HEK293 (cell line): ENCODE measurements at regions not wholly inside any gene's neighbourhood (a gene's known extent, or its start where the extent isn't known, plus 50 kb on each side); places are given as distances from the start of the nearest gene placed in this dataset.

Experiments used
- CTCF ChIA-PET: fragments of 350-600 bp; formaldehyde crosslinking; extraction: SDS; loops from one replicate; lab custom pipeline; 2021; ENCODE audit warnings: antibody characterized with exemption; lab: Yijun Ruan, JAX
- POLR2A ChIA-PET: fragments of 300-600 bp; formaldehyde crosslinking; extraction: SDS; loops from one replicate; lab custom pipeline; 2020; ENCODE audit warnings: antibody characterized with exemption, inconsistent platforms; lab: Yijun Ruan, JAX
- H3K27ac ChIP-seq: fragments of 200-500 bp; sonication (Bioruptor generic); 2 replicates; pipeline ENCODE4 v1.5.1; 2014; ENCODE audit warnings: low read depth, low read length, control low read depth, inconsistent platforms; ENCODE audit errors: extremely low read depth
- H3K36me3 ChIP-seq, 2 experiments: fragments of 200-500 bp in 1 of 2; sonication (Bioruptor generic) in 1 of 2; 1 replicate in 1 of 2; 2 replicates in 1 of 2; pipeline ENCODE4 v1.5.1; 2014 to 2017; ENCODE audit warnings: inconsistent platforms in 2 of 2, low read length in 2 of 2; ENCODE audit not compliant: control insufficient read depth in 2 of 2, insufficient read depth in 1 of 2
- H3K4me1 ChIP-seq: fragments of 200-500 bp; sonication (Bioruptor generic); 2 replicates; pipeline ENCODE4 v1.5.1; 2014; ENCODE audit warnings: mild to moderate bottlenecking, low read length, inconsistent platforms; ENCODE audit not compliant: control insufficient read depth, insufficient read depth
- H3K4me3 ChIP-seq: 2 replicates; pipeline ENCODE4 v1.5.1; 2011; ENCODE audit warnings: low read depth, mild to moderate bottlenecking, control low read depth, low read length, moderate library complexity
- H3K9me3 ChIP-seq: fragments of 200-500 bp; sonication (Bioruptor generic); 2 replicates; pipeline ENCODE4 v1.5.1; 2014; ENCODE audit warnings: low read depth, low read length, inconsistent platforms; ENCODE audit not compliant: control insufficient read depth, insufficient read depth
- BCL11B ChIP-seq: fragments of 450-650 bp; formaldehyde crosslinking; IDR thresholded peaks from 2 replicates; pipeline ENCODE4 v1.5.1; 2016; ENCODE audit warnings: low read depth, missing biosample characterization, missing genetic modification characterization
- MYNN ChIP-seq: fragments of 450-650 bp; formaldehyde crosslinking; IDR thresholded peaks from 2 replicates; pipeline ENCODE4 v1.5.1; 2016; ENCODE audit warnings: missing biosample characterization, missing genetic modification characterization, borderline replicate concordance
- SCRT2 ChIP-seq: fragments of 450-650 bp; formaldehyde crosslinking; IDR thresholded peaks from 2 replicates; pipeline ENCODE4 v1.5.1; 2016; ENCODE audit warnings: missing biosample characterization, missing genetic modification characterization
- SP7 ChIP-seq: fragments of 450-650 bp; formaldehyde crosslinking; IDR thresholded peaks from 2 replicates; pipeline ENCODE4 v1.5.1; 2016; ENCODE audit warnings: missing biosample characterization, missing genetic modification characterization
- ZBTB7A ChIP-seq: fragments of 450-650 bp; formaldehyde crosslinking; IDR thresholded peaks from 2 replicates; pipeline ENCODE4 v1.5.1; 2016; ENCODE audit warnings: low read depth, missing biosample characterization, missing genetic modification characterization
- ZBTB8A ChIP-seq: fragments of 450-650 bp; formaldehyde crosslinking; IDR thresholded peaks from 2 replicates; pipeline ENCODE4 v1.5.1; 2016; ENCODE audit warnings: missing biosample characterization, missing genetic modification characterization
- ZEB2 ChIP-seq: fragments of 450-650 bp; formaldehyde crosslinking; IDR thresholded peaks from 2 replicates; pipeline ENCODE4 v1.5.1; 2016; ENCODE audit warnings: missing biosample characterization, missing genetic modification characterization
- ZNF10 ChIP-seq: fragments of 450-650 bp; formaldehyde crosslinking; IDR thresholded peaks from 2 replicates; pipeline ENCODE4 v1.5.1; 2017; ENCODE audit warnings: missing biosample characterization, missing genetic modification characterization
- ZNF155 ChIP-seq: fragments of 450-650 bp; formaldehyde crosslinking; IDR thresholded peaks from 2 replicates; pipeline ENCODE4 v1.5.1; 2016; ENCODE audit warnings: missing biosample characterization, missing genetic modification characterization
- ZNF174 ChIP-seq: fragments of 450-650 bp; formaldehyde crosslinking; IDR thresholded peaks from 2 replicates; pipeline ENCODE4 v1.5.0; 2017; ENCODE audit warnings: missing biosample characterization, mild to moderate bottlenecking, missing genetic modification characterization
- ZNF23 ChIP-seq: fragments of 450-650 bp; formaldehyde crosslinking; IDR thresholded peaks from 2 replicates; pipeline ENCODE4 v1.5.1; 2016; ENCODE audit warnings: missing biosample characterization, missing genetic modification characterization, borderline replicate concordance
- ZNF248 ChIP-seq: fragments of 450-650 bp; formaldehyde crosslinking; IDR thresholded peaks from 2 replicates; pipeline ENCODE4 v1.5.1; 2017; ENCODE audit warnings: missing biosample characterization, missing genetic modification characterization
- ZNF266 ChIP-seq: fragments of 450-650 bp; formaldehyde crosslinking; IDR thresholded peaks from 2 replicates; pipeline ENCODE4 v1.5.1; 2016; ENCODE audit warnings: missing biosample characterization, missing genetic modification characterization, low read depth
- ZNF324 ChIP-seq: fragments of 450-650 bp; formaldehyde crosslinking; IDR thresholded peaks from 2 replicates; pipeline ENCODE4 v1.5.1; 2016; ENCODE audit warnings: missing biosample characterization, missing genetic modification characterization
- ZNF350 ChIP-seq: fragments of 450-650 bp; formaldehyde crosslinking; IDR thresholded peaks from 2 replicates; pipeline ENCODE4 v1.5.0; 2017; ENCODE audit warnings: missing biosample characterization, mild to moderate bottlenecking, missing genetic modification characterization
- ZNF416 ChIP-seq: fragments of 450-650 bp; formaldehyde crosslinking; IDR thresholded peaks from 2 replicates; pipeline ENCODE4 v1.5.1; 2016; ENCODE audit warnings: missing biosample characterization, missing genetic modification characterization
- ZNF555 ChIP-seq: fragments of 450-650 bp; formaldehyde crosslinking; conservative IDR thresholded peaks from 2 replicates; pipeline ENCODE4 v1.5.1; 2017; ENCODE audit warnings: missing biosample characterization, mild to moderate bottlenecking, missing genetic modification characterization, inconsistent platforms
- ZNF658 ChIP-seq: fragments of 450-650 bp; formaldehyde crosslinking; IDR thresholded peaks from 2 replicates; pipeline ENCODE4; 2016; ENCODE audit warnings: missing biosample characterization, missing genetic modification characterization
- TF ChIP-seq, protein P1 (sequence below): fragments of 450-650 bp; formaldehyde crosslinking; IDR thresholded peaks from 2 replicates; pipeline ENCODE4 v1.5.1; 2016; ENCODE audit warnings: missing biosample characterization, missing genetic modification characterization
- TF ChIP-seq, protein P2 (sequence below): fragments of 450-650 bp; formaldehyde crosslinking; IDR thresholded peaks from 2 replicates; pipeline ENCODE4 v1.5.1; 2016; ENCODE audit warnings: missing biosample characterization, missing genetic modification characterization
- TF ChIP-seq, protein P3 (sequence below): fragments of 450-650 bp; formaldehyde crosslinking; IDR thresholded peaks from 2 replicates; pipeline ENCODE4 v1.5.1; 2017; ENCODE audit warnings: missing biosample characterization, missing genetic modification characterization

DNA sequence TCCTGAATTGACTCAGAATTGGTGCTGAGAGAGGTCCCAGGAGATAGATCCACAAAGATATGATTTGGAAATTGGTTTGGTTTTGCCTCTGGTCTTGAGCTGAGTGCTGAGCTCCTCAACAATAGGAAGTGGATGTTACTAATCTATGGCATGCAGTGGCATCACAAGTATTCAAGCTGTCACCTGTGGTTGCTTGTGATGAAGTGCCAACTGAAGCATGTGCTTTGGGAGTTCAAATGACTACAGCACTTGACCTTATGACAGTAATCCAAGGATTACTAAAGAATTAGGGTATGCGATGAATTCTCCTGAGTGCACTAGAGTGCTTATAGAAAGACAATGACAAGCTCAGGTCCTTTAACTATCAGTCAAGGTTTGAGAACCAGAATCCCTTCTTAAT, 406.2 kb downstream of the NOVA1 start:
- no peak overlapping the region for H3K4me3 ChIP-seq
- H3K4me1 ChIP-seq = no peaks in the 10 kb centered on the region
- TF ChIP-seq ZNF658 (tag by site-specific recombination) (no peak), ZNF174 (tag by site-specific recombination) (no peak), SCRT2 (tag by site-specific recombination) (no peak), ZNF266 (no peak), ZNF10 (tag by site-specific recombination) (no peak), ZBTB7A (no peak), ZNF416 (tag by site-specific recombination) (no peak), SP7 (tag by site-specific recombination) (no peak), ZNF23 (tag by site-specific recombination) (no peak), ZNF350 (tag by site-specific recombination) (no peak), ZNF155 (tag by site-specific recombination) (no peak), ZNF324 (tag by site-specific recombination) (no peak)
- TF ChIP-seq, protein P1, sequence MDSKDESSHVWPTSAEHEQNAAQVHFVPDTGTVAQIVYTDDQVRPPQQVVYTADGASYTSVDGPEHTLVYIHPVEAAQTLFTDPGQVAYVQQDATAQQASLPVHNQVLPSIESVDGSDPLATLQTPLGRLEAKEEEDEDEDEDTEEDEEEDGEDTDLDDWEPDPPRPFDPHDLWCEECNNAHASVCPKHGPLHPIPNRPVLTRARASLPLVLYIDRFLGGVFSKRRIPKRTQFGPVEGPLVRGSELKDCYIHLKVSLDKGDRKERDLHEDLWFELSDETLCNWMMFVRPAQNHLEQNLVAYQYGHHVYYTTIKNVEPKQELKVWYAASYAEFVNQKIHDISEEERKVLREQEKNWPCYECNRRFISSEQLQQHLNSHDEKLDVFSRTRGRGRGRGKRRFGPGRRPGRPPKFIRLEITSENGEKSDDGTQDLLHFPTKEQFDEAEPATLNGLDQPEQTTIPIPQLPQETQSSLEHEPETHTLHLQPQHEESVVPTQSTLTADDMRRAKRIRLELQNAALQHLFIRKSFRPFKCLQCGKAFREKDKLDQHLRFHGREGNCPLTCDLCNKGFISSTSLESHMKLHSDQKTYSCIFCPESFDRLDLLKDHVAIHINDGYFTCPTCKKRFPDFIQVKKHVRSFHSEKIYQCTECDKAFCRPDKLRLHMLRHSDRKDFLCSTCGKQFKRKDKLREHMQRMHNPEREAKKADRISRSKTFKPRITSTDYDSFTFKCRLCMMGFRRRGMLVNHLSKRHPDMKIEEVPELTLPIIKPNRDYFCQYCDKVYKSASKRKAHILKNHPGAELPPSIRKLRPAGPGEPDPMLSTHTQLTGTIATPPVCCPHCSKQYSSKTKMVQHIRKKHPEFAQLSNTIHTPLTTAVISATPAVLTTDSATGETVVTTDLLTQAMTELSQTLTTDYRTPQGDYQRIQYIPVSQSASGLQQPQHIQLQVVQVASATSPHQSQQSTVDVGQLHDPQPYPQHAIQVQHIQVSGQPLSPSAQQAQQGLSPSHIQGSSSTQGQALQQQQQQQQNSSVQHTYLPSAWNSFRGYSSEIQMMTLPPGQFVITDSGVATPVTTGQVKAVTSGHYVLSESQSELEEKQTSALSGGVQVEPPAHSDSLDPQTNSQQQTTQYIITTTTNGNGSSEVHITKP (tag by site-specific recombination) = no peak
- TF ChIP-seq, protein P2, sequence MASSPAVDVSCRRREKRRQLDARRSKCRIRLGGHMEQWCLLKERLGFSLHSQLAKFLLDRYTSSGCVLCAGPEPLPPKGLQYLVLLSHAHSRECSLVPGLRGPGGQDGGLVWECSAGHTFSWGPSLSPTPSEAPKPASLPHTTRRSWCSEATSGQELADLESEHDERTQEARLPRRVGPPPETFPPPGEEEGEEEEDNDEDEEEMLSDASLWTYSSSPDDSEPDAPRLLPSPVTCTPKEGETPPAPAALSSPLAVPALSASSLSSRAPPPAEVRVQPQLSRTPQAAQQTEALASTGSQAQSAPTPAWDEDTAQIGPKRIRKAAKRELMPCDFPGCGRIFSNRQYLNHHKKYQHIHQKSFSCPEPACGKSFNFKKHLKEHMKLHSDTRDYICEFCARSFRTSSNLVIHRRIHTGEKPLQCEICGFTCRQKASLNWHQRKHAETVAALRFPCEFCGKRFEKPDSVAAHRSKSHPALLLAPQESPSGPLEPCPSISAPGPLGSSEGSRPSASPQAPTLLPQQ (tag by site-specific recombination) = no peak
- TF ChIP-seq, protein P3, sequence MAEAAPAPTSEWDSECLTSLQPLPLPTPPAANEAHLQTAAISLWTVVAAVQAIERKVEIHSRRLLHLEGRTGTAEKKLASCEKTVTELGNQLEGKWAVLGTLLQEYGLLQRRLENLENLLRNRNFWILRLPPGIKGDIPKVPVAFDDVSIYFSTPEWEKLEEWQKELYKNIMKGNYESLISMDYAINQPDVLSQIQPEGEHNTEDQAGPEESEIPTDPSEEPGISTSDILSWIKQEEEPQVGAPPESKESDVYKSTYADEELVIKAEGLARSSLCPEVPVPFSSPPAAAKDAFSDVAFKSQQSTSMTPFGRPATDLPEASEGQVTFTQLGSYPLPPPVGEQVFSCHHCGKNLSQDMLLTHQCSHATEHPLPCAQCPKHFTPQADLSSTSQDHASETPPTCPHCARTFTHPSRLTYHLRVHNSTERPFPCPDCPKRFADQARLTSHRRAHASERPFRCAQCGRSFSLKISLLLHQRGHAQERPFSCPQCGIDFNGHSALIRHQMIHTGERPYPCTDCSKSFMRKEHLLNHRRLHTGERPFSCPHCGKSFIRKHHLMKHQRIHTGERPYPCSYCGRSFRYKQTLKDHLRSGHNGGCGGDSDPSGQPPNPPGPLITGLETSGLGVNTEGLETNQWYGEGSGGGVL (tag by site-specific recombination) = no peak
- no peaks in the 10 kb centered on the region for H3K9me3 ChIP-seq
- no peak overlapping the region for H3K27ac ChIP-seq
- ChIA-PET CTCF (interaction anchor here (0.6 kb wide), 1 partner anchor 529 kb away, joined by 3 read pairs; no protein-coding TSS in a partner anchor), POLR2A (no interaction called here)
- H3K36me3 ChIP-seq = no peaks in the 10 kb centered on the region

DNA sequence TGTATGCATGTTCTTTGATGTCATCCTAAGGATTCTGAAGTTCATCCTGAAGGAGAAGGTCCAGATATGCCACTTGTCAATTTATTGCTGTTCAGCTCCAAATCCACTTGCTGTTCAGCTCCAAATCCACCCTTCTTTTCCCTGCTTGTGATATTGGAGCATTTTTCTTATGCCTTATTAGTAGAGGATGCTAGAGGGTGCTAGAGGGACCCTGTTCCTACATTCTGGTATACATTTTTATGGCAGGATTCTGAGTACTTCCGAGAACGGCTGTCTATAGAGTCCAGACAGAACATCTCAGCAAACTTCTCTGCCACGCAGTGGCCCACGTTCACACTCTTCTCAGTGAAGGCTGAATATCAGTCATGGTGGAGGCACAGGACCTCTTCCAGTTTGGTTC, 406.7 kb downstream of the NOVA1 start:
- TF ChIP-seq ZEB2 (tag by site-specific recombination) (no peak), ZBTB8A (no peak), BCL11B (tag by site-specific recombination) (no peak), MYNN (tag by site-specific recombination) (no peak), ZNF248 (tag by site-specific recombination) (no peak), ZNF555 (tag by site-specific recombination) (no peak)
- POLR2A ChIA-PET = no interaction called here
- H3K9me3 ChIP-seq = no peaks in the 10 kb centered on the region
- no peaks in the 10 kb centered on the region for H3K4me1 ChIP-seq
- no peak overlapping the region for H3K27ac ChIP-seq
- H3K36me3 ChIP-seq = no peaks in the 10 kb centered on the region
- no peak overlapping the region for H3K4me3 ChIP-seq
- CTCF ChIA-PET = no interaction called here
